ENCODE measurements at regions not wholly inside any gene's neighbourhood (a gene's known extent, or its start where the extent isn't known, plus 50 kb on each side); places are given as distances from the start of the nearest gene placed in this dataset.

DNA sequence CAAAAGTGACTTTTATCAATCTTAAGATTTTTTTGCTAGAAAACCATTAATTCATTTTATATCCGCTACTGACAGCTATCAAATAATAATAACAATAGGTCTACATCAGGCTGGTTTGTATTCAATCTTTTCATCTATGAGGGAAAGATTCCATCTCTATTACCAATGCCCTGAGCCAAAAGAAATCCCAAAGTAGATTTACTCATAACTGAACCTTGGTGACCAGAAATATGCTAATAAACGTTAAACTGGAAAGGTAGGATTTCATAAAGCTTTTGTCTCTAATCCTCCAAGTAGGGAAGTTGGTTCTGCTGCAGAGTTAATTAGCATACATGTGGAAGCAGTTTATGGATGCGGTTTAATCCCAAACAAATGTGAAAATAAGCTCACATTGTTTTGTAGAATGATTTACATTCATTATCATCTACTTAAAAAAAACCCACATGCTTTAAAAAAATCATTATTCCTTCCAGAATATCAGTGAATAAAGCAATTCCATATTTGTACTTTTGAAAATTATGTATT is 715.5 kb downstream of the CETN3 start:
- TF ChIP-seq, protein P1, sequence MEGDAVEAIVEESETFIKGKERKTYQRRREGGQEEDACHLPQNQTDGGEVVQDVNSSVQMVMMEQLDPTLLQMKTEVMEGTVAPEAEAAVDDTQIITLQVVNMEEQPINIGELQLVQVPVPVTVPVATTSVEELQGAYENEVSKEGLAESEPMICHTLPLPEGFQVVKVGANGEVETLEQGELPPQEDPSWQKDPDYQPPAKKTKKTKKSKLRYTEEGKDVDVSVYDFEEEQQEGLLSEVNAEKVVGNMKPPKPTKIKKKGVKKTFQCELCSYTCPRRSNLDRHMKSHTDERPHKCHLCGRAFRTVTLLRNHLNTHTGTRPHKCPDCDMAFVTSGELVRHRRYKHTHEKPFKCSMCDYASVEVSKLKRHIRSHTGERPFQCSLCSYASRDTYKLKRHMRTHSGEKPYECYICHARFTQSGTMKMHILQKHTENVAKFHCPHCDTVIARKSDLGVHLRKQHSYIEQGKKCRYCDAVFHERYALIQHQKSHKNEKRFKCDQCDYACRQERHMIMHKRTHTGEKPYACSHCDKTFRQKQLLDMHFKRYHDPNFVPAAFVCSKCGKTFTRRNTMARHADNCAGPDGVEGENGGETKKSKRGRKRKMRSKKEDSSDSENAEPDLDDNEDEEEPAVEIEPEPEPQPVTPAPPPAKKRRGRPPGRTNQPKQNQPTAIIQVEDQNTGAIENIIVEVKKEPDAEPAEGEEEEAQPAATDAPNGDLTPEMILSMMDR (conservative IDR thresholded peaks at IDR 0.05; ENCODE audit: low read depth, low read length): no peak
- TF ChIP-seq MAZ (IDR thresholded peaks at IDR 0.05; ENCODE audit: borderline replicate concordance, low read depth, low read length): no peak
- no peak for TF ChIP-seq RAD21 (IDR thresholded peaks at IDR 0.05; ENCODE audit: low read length)
